GM10266 (cell line): ENCODE measurements at regions not wholly inside any gene's neighbourhood (a gene's known extent, or its start where the extent isn't known, plus 50 kb on each side); places are given as distances from the start of the nearest gene placed in this dataset.
A peak's percentile ranks its signal among the peaks of the same experiment; 100 is the strongest.

Source experiments
- DNase-seq: peaks from one replicate; pipeline ENCODE4 v3.0.0; 2012; ENCODE audit errors: extremely low spot score
- TF ChIP-seq, protein P1 (sequence below): IDR thresholded peaks from 2 replicates; pipeline ENCODE4 v1.5.1; 2012; ENCODE audit warnings: mild to moderate bottlenecking, low read depth; ENCODE audit not compliant: control insufficient read depth, insufficient read depth; ENCODE audit errors: missing control alignments

DNA sequence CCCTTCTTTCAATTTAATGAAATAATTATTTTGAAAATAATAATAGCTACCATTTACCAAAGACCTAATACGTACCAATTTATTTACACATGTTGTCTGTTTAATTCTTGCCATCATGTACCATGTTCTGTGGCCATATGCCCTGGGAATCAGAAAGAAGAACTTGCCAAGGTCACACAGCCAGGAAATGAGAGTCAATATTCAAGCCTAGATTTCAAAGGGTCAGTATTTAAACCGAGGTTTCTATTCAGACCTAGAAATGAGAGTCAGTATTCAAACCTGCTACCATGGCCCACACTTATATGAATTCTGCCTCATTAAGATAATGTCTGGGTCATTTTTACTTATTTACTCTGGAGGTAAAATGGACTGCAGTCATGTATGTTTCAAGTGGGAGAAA lies 103.6 kb upstream of the TBL1XR1 start:
- TF ChIP-seq, protein P1, sequence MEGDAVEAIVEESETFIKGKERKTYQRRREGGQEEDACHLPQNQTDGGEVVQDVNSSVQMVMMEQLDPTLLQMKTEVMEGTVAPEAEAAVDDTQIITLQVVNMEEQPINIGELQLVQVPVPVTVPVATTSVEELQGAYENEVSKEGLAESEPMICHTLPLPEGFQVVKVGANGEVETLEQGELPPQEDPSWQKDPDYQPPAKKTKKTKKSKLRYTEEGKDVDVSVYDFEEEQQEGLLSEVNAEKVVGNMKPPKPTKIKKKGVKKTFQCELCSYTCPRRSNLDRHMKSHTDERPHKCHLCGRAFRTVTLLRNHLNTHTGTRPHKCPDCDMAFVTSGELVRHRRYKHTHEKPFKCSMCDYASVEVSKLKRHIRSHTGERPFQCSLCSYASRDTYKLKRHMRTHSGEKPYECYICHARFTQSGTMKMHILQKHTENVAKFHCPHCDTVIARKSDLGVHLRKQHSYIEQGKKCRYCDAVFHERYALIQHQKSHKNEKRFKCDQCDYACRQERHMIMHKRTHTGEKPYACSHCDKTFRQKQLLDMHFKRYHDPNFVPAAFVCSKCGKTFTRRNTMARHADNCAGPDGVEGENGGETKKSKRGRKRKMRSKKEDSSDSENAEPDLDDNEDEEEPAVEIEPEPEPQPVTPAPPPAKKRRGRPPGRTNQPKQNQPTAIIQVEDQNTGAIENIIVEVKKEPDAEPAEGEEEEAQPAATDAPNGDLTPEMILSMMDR: no peak

DNA sequence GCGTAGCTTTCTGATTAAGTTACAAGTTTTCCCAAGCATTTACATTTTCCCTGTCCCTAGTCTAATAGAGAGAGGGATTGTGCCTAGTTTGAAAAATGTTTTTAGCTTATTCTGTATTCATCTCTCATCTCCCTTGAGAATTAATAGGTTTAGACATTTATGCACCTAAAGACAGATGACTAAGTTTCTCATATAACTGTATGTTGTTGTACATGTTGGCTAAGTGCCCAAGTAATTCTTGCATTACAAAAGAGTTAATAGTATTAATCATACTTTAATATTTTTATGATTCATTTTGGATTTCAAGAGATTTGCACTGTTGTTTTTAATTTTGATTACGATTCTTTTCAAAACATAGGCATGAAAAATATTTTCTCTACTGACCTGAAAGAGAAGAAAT lies 109.0 kb upstream of the TBL1XR1 start:
- no peak for DNase-seq
- TF ChIP-seq, protein P1: no peak

More for the DNA sequence above, 103.6 kb upstream of the TBL1XR1 start:
- DNase-seq: no peak

DNA sequence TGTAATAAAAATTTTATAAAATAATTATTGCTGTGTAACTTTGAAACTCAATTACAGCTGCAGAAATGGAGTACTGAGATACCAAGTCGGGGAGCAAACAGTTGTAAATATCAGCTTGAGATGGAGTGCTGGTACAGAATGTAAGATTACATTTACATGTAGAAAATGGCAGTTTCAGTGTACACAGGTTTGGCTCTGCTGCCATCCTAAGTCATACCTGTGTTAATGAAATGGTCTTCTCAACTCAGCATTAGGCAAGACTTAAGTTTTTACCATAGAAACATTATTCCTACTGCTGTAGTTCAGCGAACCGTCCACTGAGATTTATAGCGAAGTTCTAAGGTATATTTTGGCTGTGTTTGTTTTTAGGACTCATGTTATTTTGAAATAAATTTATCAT lies 110.1 kb upstream of the TBL1XR1 start:
- TF ChIP-seq, protein P1: no peak

GRCh38 chr3:177307826-177308225 lies 110.5 kb upstream of the TBL1XR1 start:
- TF ChIP-seq, protein P1: no peak
- DNase-seq: no peak

More for the DNA sequence above, 110.1 kb upstream of the TBL1XR1 start:
- no peak for DNase-seq

GRCh38 chr3:177308286-177308685 lies 111.0 kb upstream of the TBL1XR1 start:
- TF ChIP-seq, protein P1: no peak
- no peak for DNase-seq

GRCh38 chr3:177308911-177309310 lies 111.6 kb upstream of the TBL1XR1 start:
- TF ChIP-seq, protein P1: no peak

GRCh38 chr3:177312491-177312890 lies 115.2 kb upstream of the TBL1XR1 start:
- TF ChIP-seq, protein P1: no peak

More at GRCh38 chr3:177308911-177309310, 111.6 kb upstream of the TBL1XR1 start:
- no peak for DNase-seq

DNA sequence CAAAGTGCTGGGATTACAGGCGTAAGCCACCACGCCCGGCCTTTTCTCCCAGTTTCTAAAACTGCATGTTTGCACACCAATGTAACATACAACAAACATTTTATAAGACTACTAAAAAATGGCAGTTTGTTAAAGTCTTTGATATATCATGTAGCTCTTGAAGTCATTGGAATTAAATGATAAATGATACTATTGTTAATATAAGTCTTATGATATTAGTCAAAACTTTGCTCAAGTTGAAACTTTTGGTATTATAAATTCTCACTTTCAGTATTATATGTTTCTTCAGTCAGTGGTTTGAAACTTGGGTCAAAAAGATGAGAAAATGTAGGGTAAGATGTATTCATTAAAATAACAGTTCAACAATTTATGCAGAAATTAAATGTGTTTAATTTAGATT lies 117.6 kb upstream of the TBL1XR1 start:
- peak; percentile 55 for DNase-seq
- TF ChIP-seq, protein P1: no peak

More at GRCh38 chr3:177312491-177312890, 115.2 kb upstream of the TBL1XR1 start:
- DNase-seq: no peak
